Neural cell (in vitro differentiated cells): ENCODE measurements at regions not wholly inside any gene's neighbourhood (a gene's known extent, or its start where the extent isn't known, plus 50 kb on each side); places are given as distances from the start of the nearest gene placed in this dataset.
A peak's percentile ranks its signal among the peaks of the same experiment; 100 is the strongest.

Experiments used
- H2AFZ ChIP-seq: fragments of 200-600, 300-800 bp; sonication (generic), shearing (Covaris generic); 2 replicates; pipeline ENCODE4 v1.6.0; 2014; ENCODE audit warnings: low read depth, mild to moderate bottlenecking, antibody characterized with exemption, low read length, moderate library complexity
- H3F3A ChIP-seq: fragments of 200-600 bp; shearing (Covaris generic); 2 replicates; pipeline ENCODE4 v1.6.1; 2016; ENCODE audit warnings: mild to moderate bottlenecking, moderate library complexity, mixed read lengths, antibody characterized with exemption, low read length; ENCODE audit not compliant: insufficient read depth, poor library complexity, severe bottlenecking
- H3K27ac ChIP-seq: fragments of 200-600, 300-800 bp; sonication (generic), shearing (Covaris generic); 2 replicates; pipeline ENCODE4 v1.5.1; 2014; ENCODE audit warnings: mild to moderate bottlenecking, low read length, moderate library complexity
- H3K27me3 ChIP-seq: fragments of 300-800, 200-600 bp; sonication (generic), shearing (Covaris generic); 2 replicates; pipeline ENCODE4 v1.6.0; 2014; ENCODE audit warnings: mild to moderate bottlenecking, low read depth, low read length, moderate library complexity; ENCODE audit not compliant: insufficient read depth
- H3K36me3 ChIP-seq: fragments of 300-800, 200-600 bp; sonication (generic), shearing (Covaris generic); 2 replicates; pipeline ENCODE4 v1.5.1; 2014; ENCODE audit warnings: mild to moderate bottlenecking, antibody characterized with exemption, low read length, moderate library complexity; ENCODE audit not compliant: insufficient read depth
- H3K4me2 ChIP-seq: fragments of 300-800, 200-600 bp; sonication (generic), shearing (Covaris generic); 2 replicates; pipeline ENCODE4 v1.6.0; 2014; ENCODE audit warnings: mild to moderate bottlenecking, low read length
- H3K4me3 ChIP-seq: fragments of 300-800, 200-600 bp; sonication (generic), shearing (Covaris generic); 2 replicates; pipeline ENCODE4 v1.5.1; 2014; ENCODE audit warnings: mild to moderate bottlenecking, low read length, moderate library complexity
- H3K79me2 ChIP-seq: fragments of 200-600 bp; shearing (Covaris generic); replicated peaks from 2 replicates; pipeline ENCODE4 v1.6.0; 2014; ENCODE audit warnings: mild to moderate bottlenecking, low read length, moderate library complexity; ENCODE audit not compliant: insufficient read depth
- H3K9ac ChIP-seq: fragments of 300-800, 200-600 bp; sonication (generic), shearing (Covaris generic); 2 replicates; pipeline ENCODE4 v1.6.1; 2016; ENCODE audit warnings: mild to moderate bottlenecking, low read length, mixed read lengths
- H3K9me2 ChIP-seq: fragments of 200-600 bp; shearing (Covaris generic); 2 replicates; pipeline ENCODE4 v1.6.1; 2016; ENCODE audit warnings: mild to moderate bottlenecking, low read length, mixed read lengths; ENCODE audit not compliant: insufficient read depth
- H3K9me3 ChIP-seq: fragments of 200-600, 300-800 bp; sonication (generic), shearing (Covaris generic); 2 replicates; pipeline ENCODE4 v1.6.1; 2016; ENCODE audit warnings: mild to moderate bottlenecking, mixed run types, low read length, moderate library complexity, mixed read lengths
- H4K20me1 ChIP-seq: fragments of 200-600 bp; shearing (Covaris generic); 2 replicates; pipeline ENCODE4 v1.6.1; 2016; ENCODE audit warnings: mild to moderate bottlenecking, mixed run types; ENCODE audit not compliant: insufficient read depth
- CTCF ChIP-seq: fragments of 450-650 bp; IDR thresholded peaks from 2 replicates; pipeline ENCODE4 v1.5.1; 2014; ENCODE audit warnings: antibody characterized with exemption, mild to moderate bottlenecking, moderate library complexity; ENCODE audit not compliant: poor library complexity, severe bottlenecking
- EP300 ChIP-seq: fragments of 450-650 bp; conservative IDR thresholded peaks from 2 replicates; pipeline ENCODE4 v1.6.1; 2014; ENCODE audit warnings: antibody characterized with exemption, mild to moderate bottlenecking, moderate library complexity; ENCODE audit not compliant: poor library complexity, severe bottlenecking
- EZH2 ChIP-seq: fragments of 200-600, 300-800 bp; shearing (Covaris generic), sonication (generic); IDR thresholded peaks from 2 replicates; pipeline ENCODE4 v1.6.1; 2014; ENCODE audit warnings: antibody characterized with exemption, low read length, borderline replicate concordance, mild to moderate bottlenecking; ENCODE audit not compliant: insufficient read depth, poor library complexity, severe bottlenecking
- MXI1 ChIP-seq: fragments of 450-650 bp; conservative IDR thresholded peaks from 2 replicates; pipeline ENCODE4 v1.6.1; 2014; ENCODE audit warnings: antibody characterized with exemption, mild to moderate bottlenecking; ENCODE audit not compliant: poor library complexity, severe bottlenecking
- POLR2AphosphoS5 ChIP-seq: IDR thresholded peaks from 2 replicates; pipeline ENCODE4 v1.6.1; 2012
- RAD21 ChIP-seq: fragments of 450-650 bp; conservative IDR thresholded peaks from 2 replicates; pipeline ENCODE4 v1.6.1; 2014; ENCODE audit warnings: antibody characterized with exemption, mild to moderate bottlenecking, moderate library complexity
- REST ChIP-seq: IDR thresholded peaks from 2 replicates; pipeline ENCODE4 v1.6.1; 2012; ENCODE audit warnings: borderline replicate concordance
- SMC3 ChIP-seq: fragments of 450-650 bp; conservative IDR thresholded peaks from 2 replicates; pipeline ENCODE4 v1.6.1; 2014; ENCODE audit warnings: antibody characterized with exemption, mild to moderate bottlenecking, moderate library complexity; ENCODE audit not compliant: poor library complexity
- TAF1 ChIP-seq: IDR thresholded peaks from 2 replicates; pipeline ENCODE4 v1.6.1; 2012; ENCODE audit warnings: low read depth

GRCh38 chr6:27584326-27584725, 111.4 kb upstream of the ZNF184 start:
- H4K20me1 ChIP-seq, result no peaks in the 10 kb centered on the region
- H3K27ac ChIP-seq, result no peak overlapping the region
- H3K79me2 ChIP-seq, result no peaks in the 10 kb centered on the region
- peaks cover 10% of the 10 kb centered on the region for H3K27me3 ChIP-seq
- H3K4me3 ChIP-seq, result no peak overlapping the region
- H3K4me2 ChIP-seq, result no peak overlapping the region
- no peaks in the 10 kb centered on the region for H3K36me3 ChIP-seq
- no peak overlapping the region for H2AFZ ChIP-seq
- H3F3A ChIP-seq, result no peaks in the 10 kb centered on the region
- no peak overlapping the region for H3K9ac ChIP-seq
- TF ChIP-seq MXI1 (no peak), EZH2 (no peak), EP300 (no peak), CTCF (no peak), TAF1 (no peak), SMC3 (no peak), POLR2AphosphoS5 (no peak), RAD21 (no peak), REST (no peak)
- H3K9me3 ChIP-seq, result no peaks in the 10 kb centered on the region
- no peaks in the 10 kb centered on the region for H3K9me2 ChIP-seq

GRCh38 chr6:27582928-27583725, 110.2 kb upstream of the ZNF184 start:
- Histone ChIP-seq H3K4me2 (no peak overlapping the region), H2AFZ (no peak overlapping the region), H3K27me3 (peaks cover 11% of the 10 kb centered on the region)

More at GRCh38 chr6:27582928-27583725, 110.2 kb upstream of the ZNF184 start:
- Histone ChIP-seq H3K9me2 (no peaks in the 10 kb centered on the region), H3K4me3 (peak overlapping the region; percentile 3), H3K27ac (no peak overlapping the region), H4K20me1 (no peaks in the 10 kb centered on the region), H3K9me3 (no peaks in the 10 kb centered on the region), H3K36me3 (no peaks in the 10 kb centered on the region), H3K79me2 (no peaks in the 10 kb centered on the region), H3K9ac (no peak overlapping the region), H3F3A (no peaks in the 10 kb centered on the region)
- TF ChIP-seq RAD21 (no peak), EP300 (no peak), POLR2AphosphoS5 (no peak), CTCF (no peak), TAF1 (no peak), REST (no peak), EZH2 (no peak), MXI1 (no peak), SMC3 (no peak)
